ENCODE measurements at regions not wholly inside any gene's neighbourhood (a gene's known extent, or its start where the extent isn't known, plus 50 kb on each side); places are given as distances from the start of the nearest gene placed in this dataset.

GRCh38 chr15:23750179-23750578, 63.1 kb upstream of the NDN start:
- H3K4me3 ChIP-seq (ENCODE audit: low read depth, low read length) = no peak overlapping the region
- no peak for TF ChIP-seq CTCF (IDR thresholded peaks at IDR 0.05; ENCODE audit: insufficient read depth, low read depth, low read length)
- POLR2A ChIA-PET = no interaction called here
- no peaks in the 10 kb centered on the region for H3K36me3 ChIP-seq (ENCODE audit: control insufficient read depth, insufficient read depth, low read length)
- no peak for DNase-seq (ENCODE audit: low read depth)
- CTCF ChIA-PET = no interaction called here
- no peaks in the 10 kb centered on the region for H3K27me3 ChIP-seq (ENCODE audit: control insufficient read depth, insufficient read depth, low read length)

- DNase-seq (ENCODE audit: low read depth) = no peak
- no peak for TF ChIP-seq CTCF (IDR thresholded peaks at IDR 0.05; ENCODE audit: insufficient read depth, low read depth, low read length)
- Histone ChIP-seq H3K36me3 (ENCODE audit: control insufficient read depth, insufficient read depth, low read length) (no peaks in the 10 kb centered on the region), H3K4me3 (ENCODE audit: low read depth, low read length) (no peak overlapping the region), H3K27me3 (ENCODE audit: control insufficient read depth, insufficient read depth, low read length) (no peaks in the 10 kb centered on the region)
- POLR2A ChIA-PET = no interaction called here
- CTCF ChIA-PET = no interaction called here
Measured at GRCh38 chr15:23750776-23751175, 63.7 kb upstream of the NDN start.

- ChIA-PET POLR2A (no interaction called here), CTCF (no interaction called here)
- DNase-seq (ENCODE audit: low read depth) = no peak
- TF ChIP-seq CTCF (IDR thresholded peaks at IDR 0.05; ENCODE audit: insufficient read depth, low read depth, low read length) = no peak
- Histone ChIP-seq H3K36me3 (ENCODE audit: control insufficient read depth, insufficient read depth, low read length) (no peaks in the 10 kb centered on the region), H3K4me3 (ENCODE audit: low read depth, low read length) (no peak overlapping the region), H3K27me3 (ENCODE audit: control insufficient read depth, insufficient read depth, low read length) (no peaks in the 10 kb centered on the region)
Measured at GRCh38 chr15:23753248-23753647, 66.1 kb upstream of the NDN start.

- DNase-seq (ENCODE audit: low read depth) = no peak
- no peak for TF ChIP-seq CTCF (IDR thresholded peaks at IDR 0.05; ENCODE audit: insufficient read depth, low read depth, low read length)
- ChIA-PET CTCF (no interaction called here), POLR2A (no interaction called here)
- no peaks in the 10 kb centered on the region for H3K27me3 ChIP-seq (ENCODE audit: control insufficient read depth, insufficient read depth, low read length)
- no peak overlapping the region for H3K4me3 ChIP-seq (ENCODE audit: low read depth, low read length)
- H3K36me3 ChIP-seq (ENCODE audit: control insufficient read depth, insufficient read depth, low read length) = no peaks in the 10 kb centered on the region
Measured at GRCh38 chr15:23758891-23759290, 71.8 kb upstream of the NDN start.

GRCh38 chr15:23760024-23760423, 72.9 kb upstream of the NDN start:
- Histone ChIP-seq H3K27me3 (ENCODE audit: control insufficient read depth, insufficient read depth, low read length) (no peaks in the 10 kb centered on the region), H3K4me3 (ENCODE audit: low read depth, low read length) (no peak overlapping the region), H3K36me3 (ENCODE audit: control insufficient read depth, insufficient read depth, low read length) (no peaks in the 10 kb centered on the region)
- ChIA-PET CTCF (no interaction called here), POLR2A (no interaction called here)
- no peak for TF ChIP-seq CTCF (IDR thresholded peaks at IDR 0.05; ENCODE audit: insufficient read depth, low read depth, low read length)
- DNase-seq (ENCODE audit: low read depth) = no peak
